Esophagus (tissue), 2 donors: ENCODE measurements at regions not wholly inside any gene's neighbourhood (a gene's known extent, or its start where the extent isn't known, plus 50 kb on each side); places are given as distances from the start of the nearest gene placed in this dataset.

Experiments used
- H3K27ac ChIP-seq, 2 donors: one replicate each; pipeline ENCODE4 v1.5.1; 2013; ENCODE audit warnings: low read depth in 2 of 2, mild to moderate bottlenecking in 2 of 2, inconsistent platforms in 1 of 2, low read length in 1 of 2, moderate library complexity in 1 of 2
- H3K27me3 ChIP-seq, 2 donors: one replicate each; pipeline ENCODE4 v1.6.1; 2013; ENCODE audit warnings: low read length in 2 of 2, control low read depth in 1 of 2, mild to moderate bottlenecking in 1 of 2; ENCODE audit not compliant: insufficient read depth in 2 of 2, control insufficient read depth in 1 of 2
- H3K36me3 ChIP-seq, 2 donors: one replicate each; pipeline ENCODE4 v1.6.1; 2013; ENCODE audit warnings: low read length in 1 of 2; ENCODE audit not compliant: control insufficient read depth in 2 of 2, insufficient read depth in 2 of 2
- H3K4me1 ChIP-seq, 2 donors: one replicate each; pipeline ENCODE4 v1.6.1; 2013; ENCODE audit warnings: low read length in 1 of 2; ENCODE audit not compliant: control insufficient read depth in 2 of 2, insufficient read depth in 2 of 2
- H3K4me3 ChIP-seq, 2 donors: one replicate each; pipeline ENCODE4 v1.5.1; 2013; ENCODE audit warnings: low read length in 2 of 2, mild to moderate bottlenecking in 2 of 2, low read depth in 1 of 2, moderate library complexity in 1 of 2
- H3K9me3 ChIP-seq, 2 donors: one replicate each; pipeline ENCODE4 v1.6.1; 2013; ENCODE audit warnings: mild to moderate bottlenecking in 2 of 2, low read depth in 1 of 2, low read length in 1 of 2, moderate library complexity in 1 of 2; ENCODE audit not compliant: control insufficient read depth in 2 of 2, insufficient read depth in 1 of 2
- WGBS, 2 donors: extraction: QIAGEN DNeasy Blood & Tissue Kit; methylation state at CpG; one replicate each; pipeline ENCODE4 v1.1.7; 2013; 5-methylcytosine and 5-hydroxymethylcytosine counted together
- donor health status: healthy with polysubstance abuse.
- donor health status: Bipolar disorder and iron deficiency.

GRCh38 chr2:221167561-221167960, 404.5 kb downstream of the EPHA4 start:
- Histone ChIP-seq H3K4me3 (no peak overlapping the region), H3K27me3 (no peaks in the 10 kb centered on the region), H3K27ac (no peak overlapping the region), H3K9me3 (no peaks in the 10 kb centered on the region), H3K4me1 (no peaks in the 10 kb centered on the region), H3K36me3 (no peaks in the 10 kb centered on the region)

GRCh38 chr2:221169724-221170123, 402.4 kb downstream of the EPHA4 start:
- Histone ChIP-seq H3K4me3 (no peak overlapping the region), H3K27ac (no peak overlapping the region), H3K9me3 (no peaks in the 10 kb centered on the region), H3K36me3 (no peaks in the 10 kb centered on the region), H3K27me3 (no peaks in the 10 kb centered on the region), H3K4me1 (no peaks in the 10 kb centered on the region)
- 96 to 98% methylated on average over 6 of the region's 6 CpGs for WGBS, 2 donors

DNA sequence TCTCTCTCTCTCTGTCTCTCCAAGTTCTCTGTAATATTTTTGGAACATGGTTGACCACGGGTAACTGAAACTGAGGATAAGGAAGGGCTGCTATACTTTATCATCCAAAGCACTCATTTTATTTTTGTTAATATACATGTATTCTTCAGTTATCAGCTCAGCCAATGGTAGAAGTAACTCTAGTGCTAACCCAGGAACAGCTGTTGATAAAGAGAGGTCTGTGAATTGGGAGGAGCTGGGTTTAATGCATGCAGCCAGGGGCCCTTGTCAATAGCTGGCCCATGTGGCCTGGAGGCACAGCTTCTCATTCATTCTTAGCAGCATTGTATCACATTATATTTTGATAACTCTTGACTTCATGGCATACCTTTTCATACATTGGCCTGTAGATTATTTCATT, 401.6 kb downstream of the EPHA4 start:
- H3K4me1 ChIP-seq = no peaks in the 10 kb centered on the region
- no peaks in the 10 kb centered on the region for H3K36me3 ChIP-seq
- H3K27me3 ChIP-seq = no peaks in the 10 kb centered on the region
- WGBS, 2 donors = 88 to 92% methylated on average over 1 of the region's 1 CpG
- no peaks in the 10 kb centered on the region for H3K9me3 ChIP-seq
- no peak overlapping the region for H3K4me3 ChIP-seq
- H3K27ac ChIP-seq = no peak overlapping the region

- Histone ChIP-seq H3K4me1 (no peaks in the 10 kb centered on the region), H3K36me3 (no peaks in the 10 kb centered on the region), H3K27me3 (no peaks in the 10 kb centered on the region), H3K27ac (no peak overlapping the region), H3K4me3 (no peak overlapping the region), H3K9me3 (no peaks in the 10 kb centered on the region)
- WGBS, 2 donors = 73 to 78% methylated on average over 6 of the region's 6 CpGs
These were observed 395.4 kb downstream of the EPHA4 start for GRCh38 chr2:221176667-221177066.

DNA sequence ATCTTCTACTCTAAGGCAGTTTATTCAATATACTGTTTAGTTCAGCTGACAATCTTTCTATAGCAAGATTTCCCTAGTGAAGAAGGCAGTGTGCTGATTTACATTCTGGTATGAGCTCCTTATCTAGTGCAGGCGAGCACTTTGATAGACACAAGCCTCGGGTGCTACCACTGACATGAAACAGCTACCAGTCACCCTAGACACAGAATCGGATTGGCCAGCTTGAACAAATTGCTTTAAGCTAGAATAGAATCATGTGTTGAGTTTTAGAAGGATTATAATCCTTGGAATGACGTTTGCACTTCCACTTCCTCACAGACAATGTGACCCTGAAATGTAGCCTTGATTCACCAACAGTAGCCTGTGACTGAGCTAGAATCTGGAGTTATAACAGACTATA, 394.0 kb downstream of the EPHA4 start:
- Histone ChIP-seq H3K27me3 (no peaks in the 10 kb centered on the region), H3K36me3 (no peaks in the 10 kb centered on the region), H3K4me3 (no peak overlapping the region), H3K27ac (no peak overlapping the region), H3K9me3 (no peaks in the 10 kb centered on the region), H3K4me1 (no peaks in the 10 kb centered on the region)
- WGBS, 2 donors = 49 to 58% methylated on average over 4 of the region's 4 CpGs

DNA sequence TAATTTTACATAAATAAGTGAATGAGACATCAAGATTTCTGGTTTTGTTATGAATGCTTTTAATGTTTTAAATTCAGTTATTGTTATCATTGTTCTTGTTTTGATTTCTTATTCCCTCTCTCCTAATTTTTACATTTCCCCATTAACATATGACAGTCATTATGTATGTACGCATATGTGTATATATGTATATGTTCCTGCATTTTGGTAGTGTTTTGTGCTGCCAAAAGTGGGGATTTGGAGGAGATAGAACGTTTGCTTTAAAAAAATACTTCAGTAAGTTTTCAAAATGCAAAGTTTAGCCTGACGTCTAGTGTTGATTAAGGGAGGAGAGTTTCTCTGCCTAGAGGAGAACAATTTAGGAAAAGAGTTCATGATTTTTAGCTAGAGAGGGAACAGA, 385.2 kb downstream of the EPHA4 start:
- 65 to 73% methylated on average over 3 of the region's 3 CpGs for whole genome bisulfite sequencing, 2 donors
- Histone ChIP-seq H3K9me3 (no peaks in the 10 kb centered on the region), H3K36me3 (no peaks in the 10 kb centered on the region)

GRCh38 chr2:221189431-221190067, 382.6 kb downstream of the EPHA4 start:
- H3K27me3 ChIP-seq = no peaks in the 10 kb centered on the region
- WGBS, 2 donors = 50 to 54% methylated on average over 8 of the region's 8 CpGs
- no peaks in the 10 kb centered on the region for H3K4me1 ChIP-seq

More for the DNA sequence above, 385.2 kb downstream of the EPHA4 start:
- Histone ChIP-seq H3K27me3 (no peaks in the 10 kb centered on the region), H3K4me1 (no peaks in the 10 kb centered on the region), H3K27ac (no peak overlapping the region), H3K4me3 (no peak overlapping the region)

GRCh38 chr2:221195829-221196228, 376.3 kb downstream of the EPHA4 start:
- H3K9me3 ChIP-seq = no peaks in the 10 kb centered on the region
- no peaks in the 10 kb centered on the region for H3K27me3 ChIP-seq
- H3K36me3 ChIP-seq = no peaks in the 10 kb centered on the region
- no peak overlapping the region for H3K27ac ChIP-seq
- WGBS, 2 donors = 91 to 95% methylated on average over 1 of the region's 1 CpG
- H3K4me3 ChIP-seq = no peak overlapping the region
- no peaks in the 10 kb centered on the region for H3K4me1 ChIP-seq

More at GRCh38 chr2:221189431-221190067, 382.6 kb downstream of the EPHA4 start:
- Histone ChIP-seq H3K9me3 (no peaks in the 10 kb centered on the region), H3K36me3 (no peaks in the 10 kb centered on the region), H3K4me3 (no peak overlapping the region), H3K27ac (no peak overlapping the region)

- WGBS, 2 donors = 64 to 69% methylated on average over 4 of the region's 4 CpGs
- Histone ChIP-seq H3K36me3 (no peaks in the 10 kb centered on the region), H3K27me3 (no peaks in the 10 kb centered on the region), H3K4me1 (no peaks in the 10 kb centered on the region), H3K9me3 (no peaks in the 10 kb centered on the region), H3K4me3 (no peak overlapping the region), H3K27ac (no peak overlapping the region)
These were observed 374.8 kb downstream of the EPHA4 start for GRCh38 chr2:221197225-221197856.

DNA sequence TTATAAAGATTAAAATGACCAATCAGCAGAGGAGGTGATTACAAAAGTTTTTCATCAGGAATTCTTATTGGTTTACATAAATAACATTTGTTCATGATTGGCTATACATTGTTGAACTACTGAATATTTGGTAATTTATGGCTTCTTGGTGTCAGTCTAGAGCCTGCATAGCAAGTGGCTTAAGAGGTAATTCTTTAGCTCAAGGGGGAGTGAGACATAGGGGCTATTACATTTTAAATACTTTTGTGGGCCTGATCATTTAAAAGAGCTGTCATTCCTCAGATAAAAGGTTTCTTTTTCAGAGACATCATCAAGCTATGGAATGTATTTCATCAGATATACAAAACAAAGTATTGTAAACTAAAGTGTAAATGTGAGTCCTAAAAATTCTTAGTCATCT, 373.8 kb downstream of the EPHA4 start:
- H3K27me3 ChIP-seq = no peaks in the 10 kb centered on the region
- H3K36me3 ChIP-seq = no peaks in the 10 kb centered on the region
- no peak overlapping the region for H3K27ac ChIP-seq
- H3K4me3 ChIP-seq = no peak overlapping the region
- H3K4me1 ChIP-seq = no peaks in the 10 kb centered on the region
- no peaks in the 10 kb centered on the region for H3K9me3 ChIP-seq
